ENCODE measurements at regions not wholly inside any gene's neighbourhood (a gene's known extent, or its start where the extent isn't known, plus 50 kb on each side); places are given as distances from the start of the nearest gene placed in this dataset.

DNA sequence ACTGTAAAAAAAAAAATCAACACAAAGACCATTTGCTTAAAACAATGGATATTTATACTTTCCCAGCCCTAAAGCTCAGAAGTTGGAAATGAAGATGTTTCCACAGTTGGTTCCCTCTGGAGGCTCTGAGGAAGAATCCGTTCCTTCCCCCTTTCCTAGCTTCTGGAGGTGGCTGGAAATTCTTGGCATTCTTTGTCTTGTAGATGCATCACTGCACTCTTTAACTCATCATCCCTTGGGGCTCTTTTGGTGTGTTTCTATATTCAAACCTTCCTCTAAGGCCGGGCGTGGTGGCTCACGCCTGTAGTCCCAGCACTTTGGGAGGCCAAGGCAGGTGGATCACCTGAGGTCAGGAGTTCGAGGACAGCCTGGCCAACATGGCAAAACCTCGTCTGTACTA is 78.7 kb downstream of the VCX3A start:
- H3K9me3 ChIP-seq, result no peaks in the 10 kb centered on the region
- no peak overlapping the region for H3K4me3 ChIP-seq
- no peak overlapping the region for H3K27ac ChIP-seq
- H3K4me1 ChIP-seq, result no peaks in the 10 kb centered on the region
- intact Hi-C loops (cut with DNase I), result no loop called here
- DNase-seq (ENCODE audit: extremely low spot score in 2 of 2), result no peak
- H3K36me3 ChIP-seq, result no peaks in the 10 kb centered on the region
- H3K27me3 ChIP-seq, result no peaks in the 10 kb centered on the region
- TF ChIP-seq POLR2A (IDR thresholded peaks at IDR 0.05), result no peak

GRCh38 chrX:6449946-6450345 is 85.0 kb downstream of the VCX3A start:
- Histone ChIP-seq H3K9me3 (no peaks in the 10 kb centered on the region), H3K27me3 (no peaks in the 10 kb centered on the region), H3K27ac (no peak overlapping the region), H3K4me3 (no peak overlapping the region), H3K4me1 (no peaks in the 10 kb centered on the region), H3K36me3 (no peaks in the 10 kb centered on the region)
- no peak for DNase-seq (ENCODE audit: extremely low spot score in 2 of 2)
- intact Hi-C loops (cut with DNase I), result loop anchor here (5.0 kb wide), 1 partner anchor 1007 kb away; no protein-coding TSS in a partner anchor
- TF ChIP-seq POLR2A (IDR thresholded peaks at IDR 0.05) (no peak), POLR2AphosphoS5 (IDR thresholded peaks at IDR 0.05; ENCODE audit: insufficient read depth in 1 of 2, low read depth in 1 of 2) (no peak), CTCF (IDR thresholded peaks at IDR 0.05) (no peak)

- Histone ChIP-seq H3K27me3 (no peaks in the 10 kb centered on the region), H3K27ac (no peak overlapping the region), H3K36me3 (no peaks in the 10 kb centered on the region), H3K4me1 (no peaks in the 10 kb centered on the region), H3K4me3 (no peak overlapping the region), H3K9me3 (no peaks in the 10 kb centered on the region)
- intact Hi-C loops (cut with DNase I), result no loop called here
- TF ChIP-seq CTCF (IDR thresholded peaks at IDR 0.05) (no peak), POLR2A (IDR thresholded peaks at IDR 0.05) (no peak), POLR2AphosphoS5 (IDR thresholded peaks at IDR 0.05; ENCODE audit: insufficient read depth in 1 of 2, low read depth in 1 of 2) (no peak)
- DNase-seq (ENCODE audit: extremely low spot score in 2 of 2), result no peak
Measured at GRCh38 chrX:6448003-6448402, 86.9 kb downstream of the VCX3A start.

- intact Hi-C loops (cut with DNase I), result no loop called here
- TF ChIP-seq POLR2AphosphoS5 (IDR thresholded peaks at IDR 0.05; ENCODE audit: insufficient read depth in 1 of 2, low read depth in 1 of 2), result no peak
- no peak for TF ChIP-seq POLR2A (IDR thresholded peaks at IDR 0.05)
- no peak for TF ChIP-seq CTCF (IDR thresholded peaks at IDR 0.05)
Measured at GRCh38 chrX:6446582-6446981, 88.3 kb downstream of the VCX3A start.

DNA sequence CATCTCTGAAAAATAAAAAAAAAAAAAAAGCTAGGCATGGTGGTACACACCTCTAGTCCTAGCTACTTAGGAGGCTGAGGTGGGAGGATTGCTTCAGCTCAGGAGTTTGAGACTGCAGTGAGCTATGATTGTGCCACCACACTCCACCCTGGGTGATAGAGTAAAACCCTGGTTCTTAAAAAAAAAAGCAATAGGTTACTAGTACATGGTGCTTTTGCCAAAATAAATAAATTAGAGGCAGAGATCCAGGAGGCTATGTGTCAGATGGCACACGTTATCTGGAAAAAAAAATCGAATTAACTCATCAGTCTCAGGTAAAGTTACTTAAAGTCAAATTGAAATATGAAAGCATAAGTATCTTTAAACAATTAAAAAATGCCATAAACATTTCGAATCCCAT is 94.3 kb downstream of the VCX3A start:
- intact Hi-C loops (cut with DNase I), result no loop called here
- H3K27me3 ChIP-seq, result no peaks in the 10 kb centered on the region
- H3K4me1 ChIP-seq, result no peaks in the 10 kb centered on the region
- H3K4me3 ChIP-seq, result no peak overlapping the region
- H3K27ac ChIP-seq, result no peak overlapping the region
- no peak for DNase-seq (ENCODE audit: extremely low spot score in 2 of 2)
- no peaks in the 10 kb centered on the region for H3K36me3 ChIP-seq
- TF ChIP-seq POLR2A (IDR thresholded peaks at IDR 0.05) (no peak), POLR2AphosphoS5 (IDR thresholded peaks at IDR 0.05; ENCODE audit: insufficient read depth in 1 of 2, low read depth in 1 of 2) (no peak), CTCF (IDR thresholded peaks at IDR 0.05) (no peak)
- no peaks in the 10 kb centered on the region for H3K9me3 ChIP-seq

More at GRCh38 chrX:6446582-6446981, 88.3 kb downstream of the VCX3A start:
- H3K36me3 ChIP-seq, result no peaks in the 10 kb centered on the region
- no peaks in the 10 kb centered on the region for H3K27me3 ChIP-seq
- H3K27ac ChIP-seq, result no peak overlapping the region
- H3K4me3 ChIP-seq, result no peak overlapping the region
- DNase-seq (ENCODE audit: extremely low spot score in 2 of 2), result no peak
- H3K9me3 ChIP-seq, result no peaks in the 10 kb centered on the region
- no peaks in the 10 kb centered on the region for H3K4me1 ChIP-seq

- no peak for DNase-seq (ENCODE audit: extremely low spot score in 2 of 2)
- H3K4me1 ChIP-seq, result no peaks in the 10 kb centered on the region
- no peaks in the 10 kb centered on the region for H3K36me3 ChIP-seq
- intact Hi-C loops (cut with DNase I), result no loop called here
- no peaks in the 10 kb centered on the region for H3K27me3 ChIP-seq
- TF ChIP-seq POLR2AphosphoS5 (IDR thresholded peaks at IDR 0.05; ENCODE audit: insufficient read depth in 1 of 2, low read depth in 1 of 2) (no peak), POLR2A (IDR thresholded peaks at IDR 0.05) (no peak), CTCF (IDR thresholded peaks at IDR 0.05) (no peak)
- no peaks in the 10 kb centered on the region for H3K9me3 ChIP-seq
- H3K4me3 ChIP-seq, result no peak overlapping the region
- H3K27ac ChIP-seq, result no peak overlapping the region
Measured at GRCh38 chrX:6432226-6432625, 102.7 kb downstream of the VCX3A start.

Data from vagina (tissue), 2 donors.